Endothelial cell of umbilical vein (primary cell): ENCODE measurements at regions not wholly inside any gene's neighbourhood (a gene's known extent, or its start where the extent isn't known, plus 50 kb on each side); places are given as distances from the start of the nearest gene placed in this dataset.

Experiments
- BruUV-seq: library from RNA; stranded (reverse); fragments of 400-500 nt; replicated peaks from 2 replicates; lab custom pipeline; 2021; lab: Mats Ljungman, UMichigan
- CTCF ChIA-PET: fragments of 300-600, 350-600 bp; sonication (Branson Sonifier 250); formaldehyde crosslinking; loops from one replicate; lab custom pipeline; 2021; ENCODE audit warnings: antibody characterized with exemption, inconsistent platforms; lab: Charles Lee
- POLR2A ChIA-PET: fragments of 300-600, 350-600 bp; sonication (Branson Sonifier 250); formaldehyde crosslinking; loops from one replicate; lab custom pipeline; 2021; ENCODE audit warnings: antibody characterized with exemption, inconsistent platforms; lab: Charles Lee
- DNase-seq: peaks from one replicate; pipeline ENCODE4 v3.0.0-alpha.2; 2011; ENCODE audit warnings: low read depth, low spot score
- FAIRE-seq: peaks from 2 replicates; lab custom pipeline; 2011; peaks lifted over from hg19 to GRCh38; lab: Jason Lieb, UNC
- H2AFZ ChIP-seq: 2 replicates; pipeline ENCODE4 v1.6.0; 2012; ENCODE audit warnings: low read depth, low read length, control low read depth, inconsistent platforms
- H3K27ac ChIP-seq: 2 replicates; pipeline ENCODE4 v1.5.1; 2011; ENCODE audit warnings: low read depth, mild to moderate bottlenecking, control low read depth, low read length, moderate library complexity; ENCODE audit not compliant: insufficient read depth
- H3K27me3 ChIP-seq, 2 experiments: 2 replicates each; pipeline versions ENCODE4 v1.6.0 to v1.6.1; 2011; ENCODE audit warnings: low read length in 2 of 2, mixed read lengths in 1 of 2; ENCODE audit not compliant: control insufficient read depth in 2 of 2, insufficient read depth in 2 of 2
- H3K36me3 ChIP-seq, 2 experiments: 2 replicates in 1 of 2; 3 replicates in 1 of 2; pipeline ENCODE4 v1.5.1; 2011; ENCODE audit warnings: low read length in 2 of 2, mild to moderate bottlenecking in 1 of 2, moderate library complexity in 1 of 2; ENCODE audit not compliant: control insufficient read depth in 2 of 2, insufficient read depth in 2 of 2; ENCODE audit errors: extremely low read depth in 1 of 2
- H3K4me1 ChIP-seq: 3 replicates; pipeline ENCODE4 v1.5.1; 2011; ENCODE audit warnings: mild to moderate bottlenecking, low read length; ENCODE audit not compliant: control insufficient read depth, insufficient read depth; ENCODE audit errors: extremely low read depth
- H3K4me2 ChIP-seq: 2 replicates; pipeline ENCODE4 v1.6.1; 2011; ENCODE audit warnings: low read length, control low read depth, mixed read lengths; ENCODE audit not compliant: insufficient read depth
- H3K4me3 ChIP-seq, 3 experiments: fragments of 200-600 bp in 1 of 3; sonication (generic), shearing (Covaris generic) in 1 of 3; replicated peaks in 1 of 3; 2 replicates each; pipeline ENCODE4 v1.5.1; 2011 to 2016; ENCODE audit warnings: control low read depth in 3 of 3, low read length in 3 of 3, mild to moderate bottlenecking in 2 of 3, inconsistent platforms in 1 of 3, low read depth in 1 of 3, moderate library complexity in 1 of 3; ENCODE audit not compliant: insufficient read depth in 1 of 3
- H3K79me2 ChIP-seq: 2 replicates; pipeline ENCODE4 v1.6.0; 2012; ENCODE audit warnings: low read length, inconsistent platforms; ENCODE audit not compliant: control insufficient read depth, insufficient read depth
- H3K9ac ChIP-seq: replicated peaks from 2 replicates; pipeline ENCODE3; 2011; ENCODE audit warnings: low read length, control low read depth; ENCODE audit not compliant: insufficient read depth; ENCODE audit errors: extremely low read depth
- H3K9me1 ChIP-seq: replicated peaks from 3 replicates; pipeline ENCODE4 v1.6.0; 2011; ENCODE audit warnings: mild to moderate bottlenecking, low read length; ENCODE audit not compliant: control insufficient read depth, insufficient read depth; ENCODE audit errors: extremely low read depth
- H3K9me3 ChIP-seq: replicated peaks from 2 replicates; pipeline ENCODE4 v1.5.1; 2012; ENCODE audit warnings: low read length, inconsistent platforms; ENCODE audit not compliant: control insufficient read depth, insufficient read depth
- H4K20me1 ChIP-seq: replicated peaks from 2 replicates; pipeline ENCODE3; 2011; ENCODE audit warnings: mild to moderate bottlenecking, low read length; ENCODE audit not compliant: control insufficient read depth, insufficient read depth; ENCODE audit errors: extremely low read depth
- CTCF ChIP-seq, 2 donors: IDR thresholded peaks; 1 replicate in 1 of 2; 2 replicates in 1 of 2; pipeline ENCODE4 v1.5.1; 2011; ENCODE audit warnings: low read length in 2 of 2, mild to moderate bottlenecking in 2 of 2, moderate library complexity in 2 of 2, control low read depth in 1 of 2, inconsistent platforms in 1 of 2, low read depth in 1 of 2; ENCODE audit not compliant: insufficient read depth in 1 of 2; ENCODE audit errors: extremely low read depth in 1 of 2
- EZH2 ChIP-seq: IDR thresholded peaks from 2 replicates; pipeline ENCODE4 v1.6.1; 2012; ENCODE audit warnings: borderline replicate concordance, low read depth, mild to moderate bottlenecking, moderate library complexity, low read length, inconsistent platforms; ENCODE audit not compliant: severe bottlenecking
- FOS ChIP-seq: IDR thresholded peaks from 2 replicates; pipeline ENCODE4 v1.6.1; 2011; ENCODE audit warnings: mild to moderate bottlenecking, low read length, moderate library complexity, borderline replicate concordance; ENCODE audit not compliant: insufficient read depth
- GATA2 ChIP-seq: IDR thresholded peaks from 2 replicates; pipeline ENCODE4 v1.7.0; 2011; ENCODE audit warnings: low read depth, mild to moderate bottlenecking, moderate library complexity, mixed read lengths, low read length; ENCODE audit not compliant: insufficient read length, insufficient read depth
- JUN ChIP-seq: IDR thresholded peaks from 2 replicates; pipeline ENCODE4 v1.6.1; 2011; ENCODE audit warnings: borderline replicate concordance, low read depth; ENCODE audit not compliant: insufficient read length, insufficient read depth
- MYC ChIP-seq: IDR thresholded peaks from one replicate; pipeline ENCODE4 v1.6.1; 2011; ENCODE audit warnings: mild to moderate bottlenecking, low read depth, low read length
- POLR2A ChIP-seq: IDR thresholded peaks from 2 replicates; pipeline ENCODE4 v1.6.1; 2012; ENCODE audit warnings: low read depth, mild to moderate bottlenecking, control low read depth, low read length
- POLR2AphosphoS5 ChIP-seq: IDR thresholded peaks from 2 replicates; pipeline ENCODE4 v1.6.1; 2012; ENCODE audit warnings: low read depth, mild to moderate bottlenecking, control low read depth, low read length, moderate library complexity; ENCODE audit not compliant: insufficient read depth
- dilution Hi-C: fragments of 300-500 bp; cut with MboI; formaldehyde crosslinking; loops from one replicate; pipeline ENCODE4 v1.15.0; 2019; ENCODE audit warnings: low sequenced_read_pairs; ENCODE audit not compliant: extremely low pct_ligation_motif_present
- intact Hi-C: fragments of 100-400 bp; cut with micrococcal nuclease; formaldehyde crosslinking; loops from one replicate; pipeline ENCODE4 v1.10.0; 2022
- TF ChIP-seq, protein P1 (sequence below): IDR thresholded peaks from 2 replicates; pipeline ENCODE4 v1.6.1; 2011; ENCODE audit not compliant: insufficient read depth, insufficient read length

GRCh38 chr11:69936771-69937170, 117.6 kb upstream of the FGF3 start:
- DNase-seq = no peak
- intact Hi-C loops (no loop called here), dilution Hi-C loops (no loop called here)
- H3K9me3 ChIP-seq = no peaks in the 10 kb centered on the region
- H4K20me1 ChIP-seq = no peaks in the 10 kb centered on the region
- no peak overlapping the region for H3K4me2 ChIP-seq
- CTCF ChIA-PET = no interaction called here
- H3K27ac ChIP-seq = no peak overlapping the region
- BruUV-seq = no TSS peak
- no peaks in the 10 kb centered on the region for H3K36me3 ChIP-seq
- TF ChIP-seq MYC (no peak), POLR2AphosphoS5 (no peak), CTCF (IDR thresholded peaks at IDR 0.05; ENCODE audit: extremely low read depth in 1 of 2, insufficient read depth in 1 of 2, low read depth in 1 of 2, low read length in 2 of 2) (no peak), FOS (no peak), GATA2 (no peak), POLR2A (no peak), EZH2 (no peak), JUN (no peak)
- TF ChIP-seq, protein P1, sequence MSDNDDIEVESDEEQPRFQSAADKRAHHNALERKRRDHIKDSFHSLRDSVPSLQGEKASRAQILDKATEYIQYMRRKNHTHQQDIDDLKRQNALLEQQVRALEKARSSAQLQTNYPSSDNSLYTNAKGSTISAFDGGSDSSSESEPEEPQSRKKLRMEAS = no peak
- no peak overlapping the region for H3K4me3 ChIP-seq
- no peak for FAIRE-seq
- no peak overlapping the region for H2AFZ ChIP-seq
- no peak overlapping the region for H3K9ac ChIP-seq
- no peaks in the 10 kb centered on the region for H3K4me1 ChIP-seq
- H3K9me1 ChIP-seq = no peaks in the 10 kb centered on the region
- no peaks in the 10 kb centered on the region for H3K79me2 ChIP-seq
- POLR2A ChIA-PET = no interaction called here
- peaks cover 5 to 6% of the 10 kb centered on the region in 2 experiments for H3K27me3 ChIP-seq
